ENCODE measurements at regions not wholly inside any gene's neighbourhood (a gene's known extent, or its start where the extent isn't known, plus 50 kb on each side); places are given as distances from the start of the nearest gene placed in this dataset.

DNA sequence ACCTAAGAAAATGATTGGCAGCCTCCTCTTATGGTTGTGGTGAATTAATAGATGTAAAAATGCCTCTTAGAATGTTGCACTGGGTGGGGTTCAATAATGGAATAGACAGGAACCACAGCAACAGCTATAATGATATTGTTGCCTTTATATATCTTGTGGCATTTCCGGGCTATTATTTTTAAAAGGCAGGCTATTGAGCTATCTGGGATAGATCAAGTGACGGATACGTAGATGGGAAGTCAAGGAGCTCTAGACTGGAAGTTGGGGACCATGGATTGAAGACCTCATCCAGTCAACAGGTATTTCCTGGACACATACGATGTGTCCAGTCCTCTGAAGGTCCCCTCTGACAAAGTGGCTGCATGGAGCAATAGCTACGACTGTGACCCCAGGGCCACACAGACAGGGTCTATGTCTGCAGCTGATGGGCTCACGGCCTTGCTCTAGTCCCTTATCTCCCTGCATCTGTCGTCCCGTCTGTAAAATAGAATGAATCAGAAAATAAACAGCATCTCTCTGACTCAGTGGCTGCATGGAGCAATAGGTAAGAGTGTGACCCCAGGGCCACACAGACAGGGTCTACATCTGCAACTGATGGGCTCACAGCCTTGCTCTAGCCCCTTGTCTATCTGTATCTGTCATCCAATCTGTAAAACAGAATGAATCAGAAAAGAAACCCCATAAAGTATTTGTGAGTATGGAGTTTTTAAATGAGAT lies 117.7 kb upstream of the FOXF1 start:
- TF ChIP-seq, protein P1, sequence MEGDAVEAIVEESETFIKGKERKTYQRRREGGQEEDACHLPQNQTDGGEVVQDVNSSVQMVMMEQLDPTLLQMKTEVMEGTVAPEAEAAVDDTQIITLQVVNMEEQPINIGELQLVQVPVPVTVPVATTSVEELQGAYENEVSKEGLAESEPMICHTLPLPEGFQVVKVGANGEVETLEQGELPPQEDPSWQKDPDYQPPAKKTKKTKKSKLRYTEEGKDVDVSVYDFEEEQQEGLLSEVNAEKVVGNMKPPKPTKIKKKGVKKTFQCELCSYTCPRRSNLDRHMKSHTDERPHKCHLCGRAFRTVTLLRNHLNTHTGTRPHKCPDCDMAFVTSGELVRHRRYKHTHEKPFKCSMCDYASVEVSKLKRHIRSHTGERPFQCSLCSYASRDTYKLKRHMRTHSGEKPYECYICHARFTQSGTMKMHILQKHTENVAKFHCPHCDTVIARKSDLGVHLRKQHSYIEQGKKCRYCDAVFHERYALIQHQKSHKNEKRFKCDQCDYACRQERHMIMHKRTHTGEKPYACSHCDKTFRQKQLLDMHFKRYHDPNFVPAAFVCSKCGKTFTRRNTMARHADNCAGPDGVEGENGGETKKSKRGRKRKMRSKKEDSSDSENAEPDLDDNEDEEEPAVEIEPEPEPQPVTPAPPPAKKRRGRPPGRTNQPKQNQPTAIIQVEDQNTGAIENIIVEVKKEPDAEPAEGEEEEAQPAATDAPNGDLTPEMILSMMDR (IDR thresholded peaks at IDR 0.05; ENCODE audit: insufficient read depth, low read depth, low read length): no peak
- TF ChIP-seq EZH2 (IDR thresholded peaks at IDR 0.05; ENCODE audit: insufficient read depth, low read length): no peak

All from astrocyte (in vitro differentiated cells and primary cell).